NCI-H1417 treated with DMSO at 0.1 percent for 48 hours (cell line): ENCODE measurements at regions not wholly inside any gene's neighbourhood (a gene's known extent, or its start where the extent isn't known, plus 50 kb on each side); places are given as distances from the start of the nearest gene placed in this dataset.
A peak's percentile ranks its signal among the peaks of the same experiment; 100 is the strongest.

Experiments
- DNase-seq: peaks from one replicate; lab custom pipeline; 2025; lab: John Stamatoyannopoulos, UW

- DNase-seq, result no peak
These were observed 193.6 kb upstream of the CEP162 start for GRCh38 chr6:84421031-84421430.

- no peak for DNase-seq
These were observed 189.8 kb upstream of the CEP162 start for GRCh38 chr6:84417260-84417659.

GRCh38 chr6:84416043-84416657, 188.7 kb upstream of the CEP162 start:
- DNase-seq, result no peak

GRCh38 chr6:84415517-84415916, 188.1 kb upstream of the CEP162 start:
- DNase-seq, result no peak

GRCh38 chr6:84415068-84415467, 187.6 kb upstream of the CEP162 start:
- no peak for DNase-seq

GRCh38 chr6:84414531-84414930, 187.1 kb upstream of the CEP162 start:
- no peak for DNase-seq

GRCh38 chr6:84411060-84411629, 183.7 kb upstream of the CEP162 start:
- DNase-seq, result peak; percentile 48

GRCh38 chr6:84409911-84410310, 182.5 kb upstream of the CEP162 start:
- DNase-seq, result no peak

- DNase-seq, result no peak
These were observed 180.6 kb upstream of the CEP162 start for GRCh38 chr6:84408028-84408427.

GRCh38 chr6:84403545-84403944, 176.1 kb upstream of the CEP162 start:
- DNase-seq, result no peak

GRCh38 chr6:84399003-84399402, 171.6 kb upstream of the CEP162 start:
- DNase-seq, result no peak

GRCh38 chr6:84392261-84392660, 164.8 kb upstream of the CEP162 start:
- DNase-seq, result no peak

- DNase-seq, result no peak
These were observed 163.4 kb upstream of the CEP162 start for GRCh38 chr6:84390851-84391250.

- DNase-seq, result no peak
These were observed 162.9 kb upstream of the CEP162 start for GRCh38 chr6:84390334-84390733.

GRCh38 chr6:84379142-84379541, 151.7 kb upstream of the CEP162 start:
- no peak for DNase-seq

GRCh38 chr6:84372290-84372689, 144.8 kb upstream of the CEP162 start:
- DNase-seq, result no peak

- no peak for DNase-seq
These were observed 144.2 kb upstream of the CEP162 start for GRCh38 chr6:84371681-84372080.

- DNase-seq, result no peak
These were observed 134.9 kb upstream of the CEP162 start for GRCh38 chr6:84362193-84362821.

GRCh38 chr6:84361372-84362192, 134.1 kb upstream of the CEP162 start:
- DNase-seq, result no peak

- no peak for DNase-seq
These were observed 132.6 kb upstream of the CEP162 start for GRCh38 chr6:84360039-84360438.

- no peak for DNase-seq
These were observed 131.1 kb upstream of the CEP162 start for GRCh38 chr6:84358581-84358980.

- DNase-seq, result no peak
These were observed 130.2 kb upstream of the CEP162 start for GRCh38 chr6:84357631-84358030.

GRCh38 chr6:84356907-84357306, 129.5 kb upstream of the CEP162 start:
- DNase-seq, result no peak
